ENCODE measurements at regions not wholly inside any gene's neighbourhood (a gene's known extent, or its start where the extent isn't known, plus 50 kb on each side); places are given as distances from the start of the nearest gene placed in this dataset.

- WGBS, 3 donors, result 55 to 65% (median 56%) methylated on average over 7 of the region's 7 CpGs
- H3K9me3 ChIP-seq, result no peaks in the 10 kb centered on the region
- no peaks in the 10 kb centered on the region for H3K4me1 ChIP-seq (ENCODE audit: insufficient read depth)
- no peak for DNase-seq
- no peaks in the 10 kb centered on the region for H3K27me3 ChIP-seq
- TF ChIP-seq POLR2A (IDR thresholded peaks at IDR 0.05) (no peak), EP300 (IDR thresholded peaks at IDR 0.05) (no peak)
- TF ChIP-seq, protein P1, sequence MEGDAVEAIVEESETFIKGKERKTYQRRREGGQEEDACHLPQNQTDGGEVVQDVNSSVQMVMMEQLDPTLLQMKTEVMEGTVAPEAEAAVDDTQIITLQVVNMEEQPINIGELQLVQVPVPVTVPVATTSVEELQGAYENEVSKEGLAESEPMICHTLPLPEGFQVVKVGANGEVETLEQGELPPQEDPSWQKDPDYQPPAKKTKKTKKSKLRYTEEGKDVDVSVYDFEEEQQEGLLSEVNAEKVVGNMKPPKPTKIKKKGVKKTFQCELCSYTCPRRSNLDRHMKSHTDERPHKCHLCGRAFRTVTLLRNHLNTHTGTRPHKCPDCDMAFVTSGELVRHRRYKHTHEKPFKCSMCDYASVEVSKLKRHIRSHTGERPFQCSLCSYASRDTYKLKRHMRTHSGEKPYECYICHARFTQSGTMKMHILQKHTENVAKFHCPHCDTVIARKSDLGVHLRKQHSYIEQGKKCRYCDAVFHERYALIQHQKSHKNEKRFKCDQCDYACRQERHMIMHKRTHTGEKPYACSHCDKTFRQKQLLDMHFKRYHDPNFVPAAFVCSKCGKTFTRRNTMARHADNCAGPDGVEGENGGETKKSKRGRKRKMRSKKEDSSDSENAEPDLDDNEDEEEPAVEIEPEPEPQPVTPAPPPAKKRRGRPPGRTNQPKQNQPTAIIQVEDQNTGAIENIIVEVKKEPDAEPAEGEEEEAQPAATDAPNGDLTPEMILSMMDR (IDR thresholded peaks at IDR 0.05), result no peak
- H3K4me3 ChIP-seq, result no peak overlapping the region
- no peak overlapping the region for H3K27ac ChIP-seq
- H3K36me3 ChIP-seq, result no peaks in the 10 kb centered on the region
- intact Hi-C loops (cut with DNase I), result no loop called here
These were observed 82.5 kb upstream of the MYO3A start for GRCh38 chr10:25851548-25851947.

DNA sequence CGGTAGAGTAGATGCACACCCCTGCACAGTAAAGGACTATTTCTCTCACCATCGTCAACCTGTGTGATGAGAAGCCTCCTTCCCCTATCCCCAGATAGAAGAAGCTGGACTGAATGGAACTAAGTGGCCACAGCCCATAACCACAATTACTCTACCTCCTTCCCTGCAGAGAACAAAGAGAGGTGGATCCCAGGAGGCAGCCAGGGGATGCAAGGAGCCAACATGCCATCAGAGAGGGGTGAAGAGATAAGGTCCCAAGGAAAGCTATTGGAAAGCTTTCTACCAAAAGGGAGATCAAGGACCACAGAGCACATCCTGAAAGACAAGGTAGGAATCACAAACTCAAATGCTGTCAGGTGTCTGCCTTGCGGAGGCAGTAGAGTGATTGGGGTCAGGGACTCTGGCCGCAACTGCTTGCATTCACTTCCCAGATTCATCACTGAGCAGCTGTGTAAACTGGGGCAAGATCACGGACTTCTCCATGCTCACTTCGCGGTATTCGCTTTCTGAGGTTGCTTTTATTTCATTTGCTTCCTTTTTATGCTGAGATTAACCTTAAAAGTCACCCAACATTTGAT is 81.6 kb upstream of the MYO3A start:
- intact Hi-C loops (cut with DNase I), result no loop called here
- Histone ChIP-seq H3K4me1 (ENCODE audit: insufficient read depth) (no peaks in the 10 kb centered on the region), H3K4me3 (no peak overlapping the region), H3K27ac (no peak overlapping the region), H3K36me3 (no peaks in the 10 kb centered on the region), H3K9me3 (no peaks in the 10 kb centered on the region), H3K27me3 (no peaks in the 10 kb centered on the region)
- TF ChIP-seq EP300 (IDR thresholded peaks at IDR 0.05) (no peak), POLR2A (IDR thresholded peaks at IDR 0.05) (no peak)
- TF ChIP-seq, protein P1 (IDR thresholded peaks at IDR 0.05), result no peak
- no peak for DNase-seq
- 72 to 84% (median 82%) methylated on average over 8 of the region's 8 CpGs for WGBS, 3 donors

- 64 to 73% (median 66%) methylated on average over 3 of the region's 3 CpGs for WGBS, 3 donors
- DNase-seq, result no peak
- H3K4me3 ChIP-seq, result no peak overlapping the region
- H3K27me3 ChIP-seq, result no peaks in the 10 kb centered on the region
- TF ChIP-seq EP300 (IDR thresholded peaks at IDR 0.05) (no peak), POLR2A (IDR thresholded peaks at IDR 0.05) (no peak)
- TF ChIP-seq, protein P1 (IDR thresholded peaks at IDR 0.05), result no peak
- no peaks in the 10 kb centered on the region for H3K4me1 ChIP-seq (ENCODE audit: insufficient read depth)
- no peaks in the 10 kb centered on the region for H3K9me3 ChIP-seq
- intact Hi-C loops (cut with DNase I), result no loop called here
- H3K27ac ChIP-seq, result no peak overlapping the region
- H3K36me3 ChIP-seq, result no peaks in the 10 kb centered on the region
These were observed 76.0 kb upstream of the MYO3A start for GRCh38 chr10:25858076-25858475.

- H3K27ac ChIP-seq, result no peak overlapping the region
- TF ChIP-seq EP300 (IDR thresholded peaks at IDR 0.05), result no peak
- TF ChIP-seq, protein P1 (IDR thresholded peaks at IDR 0.05), result no peak
- TF ChIP-seq POLR2A (IDR thresholded peaks at IDR 0.05), result no peak
- no peak overlapping the region for H3K4me3 ChIP-seq
- no peaks in the 10 kb centered on the region for H3K9me3 ChIP-seq
- no peaks in the 10 kb centered on the region for H3K4me1 ChIP-seq (ENCODE audit: insufficient read depth)
- no peak for DNase-seq
- no peaks in the 10 kb centered on the region for H3K27me3 ChIP-seq
- no peaks in the 10 kb centered on the region for H3K36me3 ChIP-seq
- intact Hi-C loops (cut with DNase I), result no loop called here
These were observed 68.8 kb upstream of the MYO3A start for GRCh38 chr10:25865267-25865666.
